HepG2 (cell line): ENCODE measurements at regions not wholly inside any gene's neighbourhood (a gene's known extent, or its start where the extent isn't known, plus 50 kb on each side); places are given as distances from the start of the nearest gene placed in this dataset.

Source experiments
- ATAC-seq: fragments of 200-7000 bp; cut with Tn5 transposase; 3 replicates; pipeline ENCODE4 v1.9.1; 2020; ENCODE audit warnings: mild to moderate bottlenecking, moderate library complexity
- BruUV-seq: library from RNA; stranded (reverse); fragments of 400-500 nt; replicated peaks from 2 replicates; lab custom pipeline; 2021; lab: Mats Ljungman, UMichigan
- CTCF ChIA-PET: fragments of 300-600 bp; formaldehyde crosslinking; extraction: SDS; loops from one replicate; lab custom pipeline; 2021; ENCODE audit warnings: low total read pairs, inconsistent platforms, low intra/inter-chr PET ratio; lab: Yijun Ruan, JAX
- POLR2A ChIA-PET: fragments of 350-600 bp; sonication (Branson Sonifier 250); formaldehyde crosslinking; loops from one replicate; lab custom pipeline; 2020; ENCODE audit warnings: antibody characterized with exemption, inconsistent platforms; lab: Yijun Ruan, JAX
- DNase-seq: peaks from one replicate; pipeline ENCODE4 v3.0.0-alpha.2; 2015; ENCODE audit warnings: low spot score
- FAIRE-seq: peaks from 3 replicates; lab custom pipeline; 2011; peaks lifted over from hg19 to GRCh38; lab: Jason Lieb, UNC
- H2AFZ ChIP-seq: one replicate; pipeline ENCODE4 v1.6.1; 2011; ENCODE audit warnings: low read length, inconsistent platforms
- H3K27ac ChIP-seq: fragments of 300-600 bp; 3 replicates; pipeline ENCODE4 v1.8.0; 2011; ENCODE audit warnings: mixed run types, mild to moderate bottlenecking, mixed read lengths, low read length, inconsistent platforms; ENCODE audit not compliant: insufficient read depth; ENCODE audit errors: extremely low read length
- H3K27me3 ChIP-seq, 2 experiments: fragments of 200-600 bp in 1 of 2; 2 replicates in 1 of 2; 3 replicates in 1 of 2; pipeline versions ENCODE4 v1.6.0 to v1.8.0; 2011; ENCODE audit warnings: low read length in 2 of 2, mild to moderate bottlenecking in 2 of 2, moderate library complexity in 2 of 2, inconsistent platforms in 1 of 2; ENCODE audit not compliant: insufficient read depth in 2 of 2, control insufficient read depth in 1 of 2
- H3K36me3 ChIP-seq, 2 experiments: fragments of 200-600 bp in 1 of 2; replicated peaks in 1 of 2; 2 replicates in 1 of 2; 3 replicates in 1 of 2; pipeline versions ENCODE4 v1.5.1 to v1.8.0; 2011; ENCODE audit warnings: low read length in 2 of 2, inconsistent platforms in 1 of 2; ENCODE audit not compliant: insufficient read depth in 2 of 2, control insufficient read depth in 1 of 2
- H3K4me1 ChIP-seq: 2 replicates; pipeline ENCODE4 v1.5.1; 2012; ENCODE audit warnings: low read length, inconsistent platforms; ENCODE audit not compliant: insufficient read depth
- H3K4me2 ChIP-seq: 2 replicates; pipeline ENCODE4 v1.6.0; 2011; ENCODE audit warnings: low read depth, low read length, inconsistent platforms
- H3K4me3 ChIP-seq, 3 experiments: fragments of 200-600 bp in 1 of 3; sonication (generic), shearing (Covaris generic) in 1 of 3; replicated peaks in 1 of 3; 2 replicates each; pipeline ENCODE4 v1.5.1; 2011 to 2016; ENCODE audit warnings: low read length in 3 of 3, inconsistent platforms in 2 of 3, low read depth in 2 of 3, mild to moderate bottlenecking in 2 of 3, control low read depth in 1 of 3, mixed read lengths in 1 of 3; ENCODE audit not compliant: insufficient read depth in 1 of 3
- H3K79me2 ChIP-seq: one replicate; pipeline ENCODE4 v1.6.1; 2011; ENCODE audit warnings: low read length, inconsistent platforms; ENCODE audit not compliant: insufficient read depth
- H3K9ac ChIP-seq: 2 replicates; pipeline ENCODE4 v1.6.0; 2011; ENCODE audit warnings: mild to moderate bottlenecking, low read depth, low read length, inconsistent platforms; ENCODE audit not compliant: insufficient read depth
- H3K9me3 ChIP-seq: 2 replicates; pipeline ENCODE4 v1.5.1; 2012; ENCODE audit warnings: mild to moderate bottlenecking, low read length
- H4K20me1 ChIP-seq: 2 replicates; pipeline ENCODE4 v1.6.0; 2011; ENCODE audit warnings: inconsistent platforms, mild to moderate bottlenecking, low read length, moderate library complexity; ENCODE audit not compliant: insufficient read depth
- ARHGAP35 ChIP-seq: sonication (generic); formaldehyde crosslinking; IDR thresholded peaks from 2 replicates; pipeline ENCODE4 v1.9.0; 2022; ENCODE audit warnings: mild to moderate bottlenecking, inconsistent platforms, moderate library complexity, missing genetic modification reagents, borderline replicate concordance
- ATRX ChIP-seq: sonication (generic); formaldehyde crosslinking; IDR thresholded peaks from 2 replicates; pipeline ENCODE4 v1.4.0; 2020; ENCODE audit warnings: missing genetic modification reagents, borderline replicate concordance
- BORCS8-MEF2B ChIP-seq: sonication (generic); formaldehyde crosslinking; IDR thresholded peaks from 2 replicates; pipeline ENCODE4 v1.8.0; 2022; ENCODE audit warnings: mild to moderate bottlenecking, missing genetic modification reagents
- FOXP1 ChIP-seq, 2 experiments: fragments of 450-650 bp in 1 of 2; IDR thresholded peaks; 2 replicates each; pipeline ENCODE4 v1.6.1; 2017 to 2018; ENCODE audit warnings: antibody characterized with exemption in 1 of 2
- HNF4A ChIP-seq: sonication (generic); formaldehyde crosslinking; IDR thresholded peaks from 2 replicates; pipeline ENCODE4 v1.4.0; 2020; ENCODE audit warnings: missing genetic modification reagents
- ZBTB1 ChIP-seq: sonication (generic); formaldehyde crosslinking; IDR thresholded peaks from 2 replicates; pipeline ENCODE4 v1.4.0; 2020; ENCODE audit warnings: missing genetic modification reagents, borderline replicate concordance
- ZBTB49 ChIP-seq: sonication (generic); formaldehyde crosslinking; IDR thresholded peaks from 2 replicates; pipeline ENCODE4 v1.4.0; 2020; ENCODE audit warnings: missing genetic modification reagents, borderline replicate concordance
- ZNF704 ChIP-seq: sonication (generic); formaldehyde crosslinking; IDR thresholded peaks from 2 replicates; pipeline ENCODE4 v1.8.1; 2023; ENCODE audit warnings: mild to moderate bottlenecking, inconsistent platforms, moderate library complexity, missing genetic modification reagents, borderline replicate concordance
- ZNF83 ChIP-seq: sonication (generic); formaldehyde crosslinking; IDR thresholded peaks from 2 replicates; pipeline ENCODE4 v1.4.0; 2020; ENCODE audit warnings: missing genetic modification reagents, mild to moderate bottlenecking, borderline replicate concordance
- ZSCAN22 ChIP-seq: sonication (generic); formaldehyde crosslinking; IDR thresholded peaks from 2 replicates; pipeline ENCODE4 v1.4.0; 2020; ENCODE audit warnings: mild to moderate bottlenecking, missing genetic modification reagents
- ZSCAN29 ChIP-seq: sonication (generic); formaldehyde crosslinking; conservative IDR thresholded peaks from 2 replicates; pipeline ENCODE4 v1.4.0; 2020; ENCODE audit warnings: mild to moderate bottlenecking, missing genetic modification reagents
- ZUFSP ChIP-seq: sonication (generic); formaldehyde crosslinking; IDR thresholded peaks from 2 replicates; pipeline ENCODE4 v1.9.0; 2021; ENCODE audit warnings: missing genetic modification reagents, mild to moderate bottlenecking, borderline replicate concordance
- WGBS: methylation state at CpG from one replicate; pipeline ENCODE4 v1.1.6; 2017; ENCODE audit warnings: low lambda C conversion rate; 5-methylcytosine and 5-hydroxymethylcytosine counted together
- in situ Hi-C: cut with HindIII; loops from 2 replicates; pipeline ENCODE4 v1.10.0; 2017; ENCODE audit warnings: low pct_unique_long_range_greater_than_20kb; ENCODE audit not compliant: extremely low pct_ligation_motif_present
- intact Hi-C: fragments of 100-400 bp; cut with micrococcal nuclease; formaldehyde crosslinking; loops from one replicate; pipeline ENCODE4 v1.10.0; 2022; ENCODE audit not compliant: unreplicated experiment

GRCh38 chr14:71556730-71557129, 375.5 kb upstream of the RGS6 start:
- H3K79me2 ChIP-seq: no peaks in the 10 kb centered on the region
- no peaks in the 10 kb centered on the region for H3K36me3 ChIP-seq
- FAIRE-seq: no peak
- in situ Hi-C loops: no loop called here
- H3K27ac ChIP-seq: no peak overlapping the region
- no peaks in the 10 kb centered on the region for H3K9me3 ChIP-seq
- intact Hi-C loops: no loop called here
- H3K9ac ChIP-seq: no peak overlapping the region
- 86% methylated on average over 2 of the region's 2 CpGs for WGBS
- DNase-seq: no peak
- no peak overlapping the region for H2AFZ ChIP-seq
- H3K27me3 ChIP-seq: no peaks in the 10 kb centered on the region
- peaks cover 42% of the 10 kb centered on the region for H3K4me1 ChIP-seq
- no TSS peak for BruUV-seq
- no peak for ATAC-seq
- no peaks in the 10 kb centered on the region for H4K20me1 ChIP-seq
- CTCF ChIA-PET: no interaction called here
- no peak overlapping the region for H3K4me3 ChIP-seq
- no peak overlapping the region for H3K4me2 ChIP-seq
- POLR2A ChIA-PET: no interaction called here
- TF ChIP-seq ZSCAN22: no peak
- no peak for TF ChIP-seq ATRX (CRISPR knock-in tag)
- no peak for TF ChIP-seq ZNF704 (CRISPR knock-in tag)

GRCh38 chr14:71557351-71557750, 374.9 kb upstream of the RGS6 start:
- H3K27ac ChIP-seq: no peak overlapping the region
- no TSS peak for BruUV-seq
- FAIRE-seq: no peak

More at GRCh38 chr14:71557351-71557750, 374.9 kb upstream of the RGS6 start:
- ChIA-PET CTCF (no interaction called here), POLR2A (no interaction called here)
- DNase-seq: no peak
- WGBS: 95% methylated on average over 2 of the region's 2 CpGs
- Histone ChIP-seq H3K36me3 (no peaks in the 10 kb centered on the region), H4K20me1 (no peaks in the 10 kb centered on the region), H3K27me3 (no peaks in the 10 kb centered on the region), H3K9ac (no peak overlapping the region), H3K4me2 (no peak overlapping the region), H3K4me1 (peaks cover 41% of the 10 kb centered on the region), H3K79me2 (no peaks in the 10 kb centered on the region), H2AFZ (no peak overlapping the region), H3K4me3 (no peak overlapping the region), H3K9me3 (no peaks in the 10 kb centered on the region)
- TF ChIP-seq ZNF83 (CRISPR knock-in tag): no peak
- TF ChIP-seq BORCS8-MEF2B (CRISPR knock-in tag): no peak
- no peak for TF ChIP-seq ARHGAP35
- TF ChIP-seq ZSCAN29 (CRISPR knock-in tag): no peak
- no peak for TF ChIP-seq HNF4A (CRISPR knock-in tag)
- TF ChIP-seq ZBTB49: no peak
- no peak for TF ChIP-seq ZBTB1 (CRISPR knock-in tag)
- TF ChIP-seq ZUFSP (CRISPR knock-in tag): no peak
- no peak for TF ChIP-seq FOXP1 (IDR thresholded peaks at IDR 0.05)
- TF ChIP-seq FOXP1 (CRISPR knock-in tag; IDR thresholded peaks at IDR 0.05): no peak
- intact Hi-C loops: no loop called here
- no peak for ATAC-seq
- in situ Hi-C loops: no loop called here
